Muscle of back (tissue), 3 donors: ENCODE measurements at regions not wholly inside any gene's neighbourhood (a gene's known extent, or its start where the extent isn't known, plus 50 kb on each side); places are given as distances from the start of the nearest gene placed in this dataset.

Experiments used
- DNase-seq, 3 donors: peaks; one replicate each; pipeline versions ENCODE4 v3.0.0 to v3.0.0-alpha.2; 2013

DNA sequence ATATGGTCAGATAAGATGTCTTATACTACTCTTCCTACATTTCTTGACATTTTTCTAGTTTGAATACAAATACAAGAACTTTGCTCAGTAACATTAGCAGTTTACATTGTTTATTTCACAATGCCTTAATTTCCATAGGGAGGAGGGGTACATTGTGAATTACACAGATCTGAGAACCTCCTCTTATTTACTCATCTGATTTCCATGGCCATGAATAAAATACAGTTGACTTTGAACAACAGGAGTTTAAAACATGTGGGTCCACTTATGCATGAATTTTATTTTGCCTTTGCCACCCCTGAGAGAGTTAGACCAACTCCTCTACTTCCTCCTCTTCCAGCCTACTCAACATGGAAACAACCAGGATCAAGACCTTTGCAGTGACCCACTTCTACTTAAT is 67.7 kb downstream of the MGST1 start:
- no peak for DNase-seq

DNA sequence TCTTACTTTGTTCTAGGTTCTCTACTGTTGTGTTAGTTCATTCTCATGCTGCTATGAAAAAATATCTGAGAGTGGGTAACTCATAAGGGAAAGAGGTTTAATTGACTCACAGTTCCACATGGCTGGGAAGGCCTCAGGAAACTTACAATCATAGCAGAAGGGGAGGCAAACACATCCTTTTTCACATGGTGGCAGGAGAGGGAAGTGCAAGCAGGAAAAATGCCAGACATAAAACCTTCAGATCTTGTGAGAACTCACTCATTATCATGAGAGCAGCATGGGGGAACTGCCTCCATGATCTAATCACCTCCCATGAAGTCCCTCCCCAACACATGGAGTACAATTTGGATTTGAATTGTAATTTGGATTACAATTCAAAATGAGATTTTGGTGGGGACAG is 69.6 kb downstream of the MGST1 start:
- no peak for DNase-seq

DNA sequence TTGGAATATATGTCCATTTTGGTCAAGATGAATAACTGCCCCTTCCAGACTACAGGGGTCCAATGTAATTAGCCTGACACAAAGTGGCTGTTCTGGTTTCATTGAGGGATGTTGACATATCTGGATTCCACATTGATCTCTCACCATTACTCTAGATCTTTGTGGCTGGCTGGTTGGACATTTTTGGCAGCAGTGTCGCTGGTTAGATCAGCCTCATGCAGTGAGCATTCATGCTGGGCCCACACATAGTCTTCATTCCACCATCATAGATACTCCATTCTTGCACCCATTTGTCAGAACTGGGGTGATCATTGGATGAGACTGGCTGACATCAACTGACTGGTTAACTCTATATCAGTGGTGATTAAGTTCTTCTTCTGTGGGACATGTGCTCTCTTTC is 74.4 kb downstream of the MGST1 start:
- DNase-seq = no peak

DNA sequence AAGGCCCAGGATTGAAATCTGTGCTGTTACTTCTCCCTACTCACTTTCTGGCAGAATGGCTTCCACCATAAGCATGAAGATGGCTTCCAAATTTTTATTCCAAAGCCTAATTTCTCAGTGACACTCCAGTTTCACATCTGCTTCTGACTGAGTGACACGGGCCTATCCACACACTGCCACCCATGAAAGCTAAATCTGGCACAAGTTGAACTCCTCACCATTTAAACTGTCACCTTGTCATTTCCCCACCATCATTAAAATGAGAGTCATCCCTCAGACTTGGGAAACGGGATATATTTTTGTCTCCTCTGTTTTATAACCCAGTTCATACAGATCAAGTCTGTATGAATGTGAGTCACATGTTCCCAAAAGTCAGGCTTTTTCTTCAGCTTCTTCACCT is 77.1 kb downstream of the MGST1 start:
- no peak for DNase-seq

DNA sequence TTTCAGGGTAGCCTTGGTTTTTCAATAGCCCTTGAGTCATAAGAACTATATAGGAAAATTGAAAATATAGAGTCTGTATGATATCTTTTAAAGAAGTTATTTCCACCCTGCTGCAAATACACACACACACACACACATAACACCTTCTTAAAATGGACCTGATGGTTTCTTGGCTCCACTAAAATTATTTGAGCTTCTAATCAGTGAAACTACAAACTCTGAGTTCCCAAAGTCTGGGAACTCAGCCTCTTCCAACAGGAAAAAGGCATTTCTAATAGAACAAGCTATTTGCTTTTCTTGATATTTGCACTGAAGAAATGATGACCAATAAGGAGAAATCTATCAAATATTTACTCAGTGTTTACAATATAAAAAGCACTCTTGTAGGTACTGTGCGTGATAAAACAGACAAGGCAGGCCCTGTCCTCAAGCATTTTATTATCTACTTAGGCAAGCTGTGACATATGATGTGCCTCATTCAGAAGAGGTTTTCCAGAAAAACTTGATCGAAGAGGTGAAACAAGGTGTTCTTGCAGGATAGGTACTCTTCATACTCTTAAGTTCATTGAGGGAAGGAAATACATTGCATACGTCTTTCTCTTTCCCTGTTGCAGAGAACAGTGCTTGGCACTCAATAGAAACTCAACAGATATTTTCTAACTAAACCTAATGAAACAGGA is 88.6 kb downstream of the MGST1 start:
- DNase-seq = no peak

DNA sequence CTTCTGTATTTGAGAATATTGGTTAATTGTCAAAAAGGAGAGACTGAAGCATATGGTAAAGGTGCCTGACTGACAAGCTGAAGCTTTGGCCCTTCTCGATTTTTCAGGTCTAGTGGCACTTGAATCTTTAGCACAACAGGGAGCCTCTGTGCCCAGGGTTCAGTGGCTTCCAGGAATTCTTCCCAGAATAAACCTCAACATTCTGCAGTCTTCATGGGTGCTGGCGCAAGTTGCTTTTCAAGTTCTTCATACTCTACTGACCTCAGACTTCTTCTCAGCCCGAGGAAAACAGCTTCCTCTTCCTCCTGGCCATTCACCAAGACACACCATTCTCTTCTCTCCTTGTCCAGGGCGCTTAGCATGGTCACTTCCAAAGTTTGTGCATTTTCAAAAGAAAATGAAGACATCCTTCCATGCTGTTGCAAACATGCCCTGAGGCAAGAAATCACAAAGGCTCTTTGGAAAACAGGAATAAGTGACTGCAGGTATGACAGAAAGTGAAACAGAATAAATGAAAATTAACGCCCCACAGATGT is 89.9 kb downstream of the MGST1 start:
- DNase-seq = no peak

DNA sequence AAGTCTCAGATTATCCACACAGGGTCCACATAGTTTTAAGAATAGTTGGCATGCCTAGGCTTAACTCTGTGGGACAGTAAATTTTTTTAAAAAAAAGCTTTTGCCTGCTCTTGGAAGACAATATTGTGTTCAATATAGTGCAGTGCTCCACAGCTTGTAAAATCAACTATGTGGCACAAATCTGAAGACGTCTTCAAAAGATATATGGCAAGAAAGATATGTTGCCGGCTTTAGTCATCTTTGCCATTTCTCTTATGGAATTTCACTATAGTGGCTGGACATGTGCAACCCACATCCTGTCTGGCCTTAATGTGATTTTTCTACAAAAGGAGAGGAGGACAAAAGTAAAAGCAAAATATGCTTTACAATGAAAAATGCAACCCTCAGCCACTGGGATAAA is 90.5 kb downstream of the MGST1 start:
- no peak for DNase-seq

DNA sequence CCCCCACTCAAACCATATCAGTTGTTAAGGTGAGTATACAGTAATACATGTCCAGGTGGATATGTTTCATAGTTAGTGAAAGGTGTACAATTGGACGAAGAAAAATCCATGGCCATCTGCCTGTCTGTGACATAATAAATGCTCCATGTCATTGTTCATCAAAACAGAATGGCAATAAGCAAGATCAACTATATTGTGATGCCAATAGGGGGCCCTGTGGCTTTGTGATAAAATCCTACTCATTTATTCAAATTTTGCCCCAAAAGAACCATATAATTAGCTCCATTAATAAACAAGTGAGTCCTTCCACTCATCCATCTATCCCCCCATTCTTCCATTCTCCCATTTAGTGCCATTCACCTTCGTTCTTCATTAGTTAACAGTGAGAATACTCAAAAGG is 102.0 kb downstream of the MGST1 start:
- DNase-seq = no peak

DNA sequence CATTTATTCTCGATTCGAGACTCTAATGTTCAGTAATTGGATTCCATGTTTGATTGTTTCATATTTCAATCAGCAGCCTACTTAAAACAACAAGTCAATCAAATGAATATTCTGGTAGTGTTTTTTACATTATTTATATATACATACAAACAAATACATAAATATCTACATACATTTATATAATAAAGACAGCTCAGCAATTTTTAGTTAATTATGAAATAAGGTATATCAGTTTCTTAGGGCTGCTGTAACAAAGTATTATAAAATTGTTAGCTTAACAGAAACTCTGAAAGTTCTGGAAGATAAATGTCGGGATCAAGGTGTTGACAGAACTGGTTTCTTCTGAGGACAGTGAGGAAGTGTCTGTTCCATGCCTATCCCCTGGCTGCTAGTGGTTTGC is 105.9 kb downstream of the MGST1 start:
- DNase-seq = no peak

DNA sequence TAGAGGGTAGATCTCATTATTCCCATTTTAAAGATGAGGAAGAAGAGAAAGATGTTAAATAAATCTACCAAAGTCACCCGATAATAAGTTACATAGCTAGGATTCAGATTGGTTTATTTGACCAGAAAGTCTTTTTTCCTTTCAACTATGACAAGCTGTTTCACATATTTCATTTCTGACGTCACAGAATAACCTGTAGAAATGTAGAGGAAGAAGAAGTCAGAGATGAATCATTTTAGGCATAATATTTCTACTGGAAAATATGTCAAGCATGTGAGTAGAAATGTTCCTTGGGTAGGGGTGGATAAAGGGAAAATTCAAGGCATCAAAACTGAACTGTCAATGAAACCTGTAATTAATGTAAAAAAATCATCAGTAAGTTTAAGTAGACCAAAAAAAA is 107.0 kb downstream of the MGST1 start:
- DNase-seq = peak in 1 of 3 donors; percentile 3

DNA sequence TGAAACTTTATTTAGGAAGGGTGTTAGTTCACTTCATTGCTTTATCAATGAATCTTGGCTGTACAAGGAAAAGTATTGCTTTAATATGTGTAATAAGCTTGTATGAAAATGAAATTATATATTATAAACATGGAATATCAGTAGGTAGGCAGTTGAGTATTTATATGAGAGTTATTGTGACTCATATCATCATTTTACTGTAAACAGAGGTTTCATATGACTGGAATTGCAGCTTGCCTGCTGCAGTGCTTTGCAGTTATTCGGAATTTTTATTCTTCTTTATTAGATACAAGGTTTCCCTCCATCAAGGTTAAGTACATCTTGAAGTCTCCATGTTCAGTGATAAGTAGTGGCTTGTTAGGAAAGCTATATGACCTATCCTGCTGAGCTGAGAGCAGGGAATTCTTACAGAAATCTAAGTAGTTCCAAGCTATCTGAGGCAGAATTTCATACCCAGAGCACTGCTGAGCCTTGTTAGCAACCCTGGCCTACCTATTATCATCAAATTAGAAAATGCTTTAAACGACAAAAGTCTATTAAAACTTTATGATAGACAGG is 111.2 kb downstream of the MGST1 start:
- DNase-seq = no peak

DNA sequence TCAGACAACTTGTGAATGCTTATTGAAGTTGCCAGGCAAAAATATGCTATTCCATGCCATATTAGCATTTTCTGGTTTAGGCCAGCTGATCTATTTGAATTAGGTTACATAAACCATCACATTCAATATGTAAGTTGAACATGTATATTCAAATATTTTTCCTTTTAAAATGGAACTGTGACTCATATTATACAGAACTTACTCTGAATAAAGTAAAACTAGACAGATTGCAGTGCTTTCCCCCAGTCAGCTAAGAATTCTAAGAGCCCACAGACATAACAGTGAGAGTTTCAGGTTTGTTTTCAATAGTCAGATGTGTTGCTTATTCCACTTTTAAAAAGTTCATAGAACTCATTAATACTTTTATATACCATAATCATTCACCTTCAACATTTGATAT is 119.8 kb downstream of the MGST1 start:
- no peak for DNase-seq

DNA sequence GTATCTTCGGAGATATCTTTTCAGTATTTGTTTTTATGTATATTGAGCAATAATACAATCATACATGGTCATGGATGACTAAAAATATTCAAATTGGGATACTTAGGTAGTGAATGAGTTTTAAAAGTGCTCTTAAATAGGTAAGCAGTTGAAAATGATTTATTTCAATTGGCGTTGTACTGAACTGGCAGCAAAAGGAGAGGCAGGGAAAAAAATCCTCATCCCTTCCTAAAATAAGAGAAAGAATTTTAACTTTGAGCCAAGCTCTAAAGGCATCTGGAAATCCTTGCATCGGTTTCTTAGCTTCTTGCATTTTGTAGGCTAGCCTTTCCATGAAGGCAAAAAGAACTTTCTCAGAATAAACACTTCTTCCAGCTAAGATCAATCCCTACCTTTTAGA is 125.2 kb downstream of the MGST1 start:
- DNase-seq = peak in 2 of 3 donors; percentile 59 to 64

DNA sequence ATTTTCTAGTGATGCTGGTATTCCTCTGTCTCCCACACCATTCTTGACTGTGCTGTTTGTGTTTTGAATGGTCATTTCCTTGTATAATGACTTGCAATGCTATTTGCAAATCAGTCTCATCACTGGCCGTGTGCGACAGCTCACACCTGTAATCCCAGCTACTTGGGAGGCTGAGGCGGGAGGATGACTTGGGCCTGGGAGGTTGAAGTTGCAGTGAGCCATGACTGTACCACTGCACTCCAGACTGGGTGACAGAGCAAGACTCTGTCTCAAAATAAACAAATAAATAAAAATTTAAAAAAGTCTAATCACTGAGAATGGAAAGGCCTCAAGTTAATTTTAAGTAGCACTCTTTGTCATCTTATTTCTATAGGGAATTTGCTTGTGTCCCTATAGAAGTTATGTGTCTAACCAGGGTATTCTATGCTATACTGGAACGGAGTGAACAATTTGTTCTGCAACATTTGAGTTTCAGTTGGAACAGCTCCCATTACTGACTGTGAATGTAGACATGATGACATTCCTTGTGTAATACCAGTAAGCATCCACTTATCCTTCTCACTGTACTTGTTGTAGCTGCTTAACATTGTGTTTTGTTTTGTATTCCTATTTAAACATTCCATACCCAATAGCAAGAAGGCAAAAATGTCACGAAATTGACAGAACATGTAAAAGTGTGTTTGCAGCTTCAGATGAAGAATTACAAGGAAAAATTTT is 126.3 kb downstream of the MGST1 start:
- DNase-seq = peak; percentile 7 to 44 (median 42)

DNA sequence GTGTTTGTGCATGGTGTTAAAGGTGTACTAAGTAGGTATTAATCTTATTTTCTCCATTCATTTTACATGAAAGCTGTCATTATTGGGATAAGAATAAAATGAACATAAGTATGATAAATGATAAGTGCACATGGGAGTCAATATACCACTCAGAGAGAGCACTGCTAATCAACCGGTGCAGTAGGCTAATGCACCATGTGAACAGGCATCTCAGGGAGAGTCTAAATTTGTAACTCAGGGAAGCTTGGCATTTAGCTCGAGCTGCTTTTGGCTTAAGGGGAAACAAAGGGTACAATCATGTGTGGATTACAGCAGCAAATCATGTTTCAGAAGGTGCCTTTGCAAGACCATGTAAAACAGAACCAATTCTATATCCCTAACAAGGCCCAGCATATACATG is 127.4 kb downstream of the MGST1 start:
- no peak for DNase-seq

DNA sequence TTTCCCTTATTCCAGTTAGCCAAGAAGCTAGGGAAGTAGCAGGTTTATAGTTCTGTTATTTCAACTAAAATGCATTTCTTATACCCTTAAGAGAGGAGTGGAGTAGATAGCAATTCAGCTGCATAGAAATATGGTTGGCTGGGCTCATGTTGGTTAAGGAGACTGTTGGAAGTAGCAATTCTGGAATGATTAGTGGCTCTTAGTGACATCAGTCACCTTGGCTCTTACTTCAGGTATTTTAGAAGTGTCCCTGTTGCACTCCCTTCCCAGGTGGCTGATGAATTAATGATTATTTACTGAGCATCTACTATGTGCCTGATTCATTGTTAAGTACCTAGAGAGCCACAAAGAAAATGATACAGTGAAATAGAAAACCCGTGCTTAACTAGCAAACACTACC is 128.1 kb downstream of the MGST1 start:
- no peak for DNase-seq

DNA sequence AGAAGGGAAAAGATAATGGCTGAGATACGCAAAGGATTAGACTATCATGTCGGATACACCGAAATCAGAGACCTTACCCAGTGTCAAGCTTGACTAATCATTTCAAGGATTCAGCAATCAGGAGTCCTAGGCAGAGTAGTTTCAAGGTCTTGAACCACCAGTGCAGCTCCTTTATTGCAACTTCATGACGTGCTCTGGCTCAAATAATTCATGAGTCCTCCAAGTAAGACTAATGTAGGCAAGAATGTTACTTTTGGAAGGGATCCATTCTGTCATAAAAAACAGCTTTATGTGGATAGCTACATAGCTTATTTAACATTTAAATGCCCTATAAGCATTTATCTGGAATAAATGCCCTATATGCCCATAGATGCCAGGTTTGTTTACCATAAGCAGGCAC is 123.2 kb downstream of the LMO3 start:
- no peak for DNase-seq

DNA sequence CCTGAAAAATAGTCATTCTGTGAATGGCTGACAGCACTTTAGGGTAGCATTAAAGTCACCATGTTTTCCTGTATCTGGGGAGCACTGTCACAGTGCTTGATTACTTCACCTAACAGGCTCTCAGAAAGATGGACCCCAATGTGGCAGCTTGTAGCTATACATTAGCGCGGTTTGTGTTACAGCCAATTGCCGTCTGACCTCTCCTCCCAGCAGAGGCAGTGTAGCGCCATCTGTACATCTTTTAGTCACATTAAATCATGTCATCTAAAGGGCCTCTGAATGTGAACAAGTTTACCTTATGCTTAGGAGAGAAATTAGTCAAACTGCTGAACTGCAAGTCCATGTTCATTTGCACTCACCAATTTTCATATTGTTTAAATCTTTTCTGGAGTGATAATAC is 113.7 kb downstream of the LMO3 start:
- DNase-seq = no peak

DNA sequence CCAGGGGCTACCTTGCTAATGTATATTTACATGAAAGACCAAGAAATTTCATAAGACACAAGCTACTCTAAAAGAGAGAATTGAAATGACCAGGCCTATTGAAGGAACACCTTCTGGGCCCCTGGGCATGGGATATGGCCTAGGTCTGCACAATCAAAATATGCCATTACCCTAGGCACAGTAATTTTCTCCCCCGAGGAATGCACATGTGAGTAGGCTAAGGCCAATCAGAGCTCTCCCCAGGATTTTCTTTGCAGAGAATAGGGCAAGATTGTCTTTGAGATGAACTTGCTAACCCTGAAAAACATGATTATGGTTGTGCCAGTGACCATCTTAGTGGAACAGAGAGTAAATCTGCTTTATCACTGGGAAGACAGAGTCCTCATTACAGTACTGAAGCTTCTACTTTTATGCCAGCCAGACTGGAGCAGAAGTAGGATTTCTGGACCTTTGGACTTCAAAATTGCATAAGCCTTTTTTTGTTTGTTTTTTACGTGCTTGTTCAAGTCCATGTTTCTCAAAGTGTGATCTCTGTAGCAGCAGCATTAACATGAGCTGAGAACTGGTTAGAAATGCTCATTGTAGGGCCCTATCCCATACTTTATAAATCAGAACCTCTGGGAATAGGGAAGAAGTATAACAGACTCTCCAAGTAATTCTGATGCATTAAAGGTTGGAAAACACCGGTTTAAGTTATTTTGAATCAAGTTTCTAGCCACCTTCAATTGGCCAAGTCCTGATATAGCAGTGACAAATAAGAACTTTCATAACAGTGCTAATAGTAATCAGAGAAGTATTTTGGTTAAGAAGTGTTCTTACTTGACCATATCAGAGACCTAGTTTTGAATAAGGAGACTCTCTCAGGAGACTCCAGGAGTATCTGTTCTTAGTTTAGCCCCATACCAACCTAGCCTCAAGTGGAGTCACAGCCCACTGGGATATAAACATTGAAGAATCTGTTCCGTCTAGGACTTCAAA is 112.9 kb downstream of the LMO3 start:
- no peak for DNase-seq

DNA sequence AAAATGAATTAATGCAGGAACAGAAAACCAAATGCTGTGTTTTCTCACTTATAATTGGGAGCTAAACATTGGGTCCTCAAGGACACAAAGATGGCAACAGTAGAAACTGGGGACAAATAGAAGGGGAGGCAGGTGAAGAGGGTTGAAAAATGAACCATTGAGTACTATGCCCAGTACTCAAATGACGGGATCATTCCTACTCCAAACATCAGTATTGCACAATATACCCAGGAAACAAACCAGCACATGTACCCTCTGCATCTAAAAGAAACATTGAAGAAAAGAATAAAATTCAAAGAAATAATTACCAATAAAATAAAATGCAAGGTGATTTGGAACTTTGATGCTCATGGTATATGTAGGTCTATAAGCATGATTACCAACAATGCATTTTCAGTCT is 110.8 kb downstream of the LMO3 start:
- DNase-seq = no peak
